SHP77 treated with DMSO at 0.1 percent for 48 hours (cell line): ENCODE measurements at regions not wholly inside any gene's neighbourhood (a gene's known extent, or its start where the extent isn't known, plus 50 kb on each side); places are given as distances from the start of the nearest gene placed in this dataset.

ENCODE experiments used
- DNase-seq: peaks from one replicate; lab custom pipeline; 2025; lab: John Stamatoyannopoulos, UW

GRCh38 chr14:86897704-86898513 is 1095.1 kb downstream of the GALC start:
- no peak for DNase-seq

- no peak for DNase-seq
Observed at GRCh38 chr14:86897224-86897623, 1095.8 kb downstream of the GALC start.

- no peak for DNase-seq
Observed at GRCh38 chr14:86896701-86897100, 1096.3 kb downstream of the GALC start.

- DNase-seq = no peak
Observed at GRCh38 chr14:86892152-86892956, 1100.6 kb downstream of the GALC start.

- DNase-seq = no peak
Observed at GRCh38 chr14:86885280-86885679, 1107.7 kb downstream of the GALC start.

- no peak for DNase-seq
Observed at GRCh38 chr14:86884498-86884897, 1108.5 kb downstream of the GALC start.

- no peak for DNase-seq
Observed at GRCh38 chr14:86882818-86883217, 1110.2 kb downstream of the GALC start.

- DNase-seq = no peak
Observed at GRCh38 chr14:86865934-86866333, 1127.0 kb downstream of the GALC start.

- no peak for DNase-seq
Observed at GRCh38 chr14:86858591-86858990, 1134.4 kb downstream of the GALC start.

- no peak for DNase-seq
Observed at GRCh38 chr14:86858031-86858430, 1135.0 kb downstream of the GALC start.

GRCh38 chr14:86852530-86852929 is 1140.5 kb downstream of the GALC start:
- no peak for DNase-seq

GRCh38 chr14:86847140-86847539 is 1145.8 kb downstream of the GALC start:
- DNase-seq = no peak

GRCh38 chr14:86838363-86838762 is 1154.6 kb downstream of the GALC start:
- DNase-seq = no peak

GRCh38 chr14:86826661-86827060 is 1166.3 kb downstream of the GALC start:
- DNase-seq = no peak

- DNase-seq = no peak
Observed at GRCh38 chr14:86824167-86824566, 1168.8 kb downstream of the GALC start.

GRCh38 chr14:86823581-86823980 is 1169.4 kb downstream of the GALC start:
- DNase-seq = no peak

GRCh38 chr14:86815341-86815740 is 1177.6 kb downstream of the GALC start:
- DNase-seq = no peak

- no peak for DNase-seq
Observed at GRCh38 chr14:86802726-86803125, 1190.3 kb downstream of the GALC start.

- no peak for DNase-seq
Observed at GRCh38 chr14:86799244-86799647, 1193.7 kb downstream of the GALC start.

- no peak for DNase-seq
Observed at GRCh38 chr14:86798330-86798729, 1194.7 kb downstream of the GALC start.

- no peak for DNase-seq
Observed at GRCh38 chr14:86797075-86797351, 1196.0 kb downstream of the GALC start.

- no peak for DNase-seq
Observed at GRCh38 chr14:86796221-86797074, 1196.5 kb downstream of the GALC start.

- no peak for DNase-seq
Observed at GRCh38 chr14:86794689-86795088, 1198.3 kb downstream of the GALC start.
